Prostate gland (tissue), 2 donors: ENCODE measurements at regions not wholly inside any gene's neighbourhood (a gene's known extent, or its start where the extent isn't known, plus 50 kb on each side); places are given as distances from the start of the nearest gene placed in this dataset.

Experiments used
- POLR2A ChIP-seq: fragments of 450-650 bp; IDR thresholded peaks from one replicate; pipeline ENCODE4 v1.6.1; 2016; ENCODE audit warnings: antibody characterized with exemption, mild to moderate bottlenecking
- POLR2AphosphoS5 ChIP-seq: sonication (generic); formaldehyde crosslinking; IDR thresholded peaks from one replicate; pipeline ENCODE4 v1.6.1; 2017; ENCODE audit warnings: antibody characterized with exemption
- TF ChIP-seq, protein P1 (sequence below), 4 experiments: fragments of 200-600 bp in 2 of 4; fragments of 450-650 bp in 2 of 4; sonication (generic) in 2 of 4; IDR thresholded peaks; 1 replicate in 3 of 4; 2 replicates in 1 of 4; pipeline ENCODE4 v1.5.1; 2016 to 2019; ENCODE audit warnings: antibody characterized with exemption in 4 of 4, mild to moderate bottlenecking in 2 of 4, moderate library complexity in 2 of 4

- TF ChIP-seq, protein P1, sequence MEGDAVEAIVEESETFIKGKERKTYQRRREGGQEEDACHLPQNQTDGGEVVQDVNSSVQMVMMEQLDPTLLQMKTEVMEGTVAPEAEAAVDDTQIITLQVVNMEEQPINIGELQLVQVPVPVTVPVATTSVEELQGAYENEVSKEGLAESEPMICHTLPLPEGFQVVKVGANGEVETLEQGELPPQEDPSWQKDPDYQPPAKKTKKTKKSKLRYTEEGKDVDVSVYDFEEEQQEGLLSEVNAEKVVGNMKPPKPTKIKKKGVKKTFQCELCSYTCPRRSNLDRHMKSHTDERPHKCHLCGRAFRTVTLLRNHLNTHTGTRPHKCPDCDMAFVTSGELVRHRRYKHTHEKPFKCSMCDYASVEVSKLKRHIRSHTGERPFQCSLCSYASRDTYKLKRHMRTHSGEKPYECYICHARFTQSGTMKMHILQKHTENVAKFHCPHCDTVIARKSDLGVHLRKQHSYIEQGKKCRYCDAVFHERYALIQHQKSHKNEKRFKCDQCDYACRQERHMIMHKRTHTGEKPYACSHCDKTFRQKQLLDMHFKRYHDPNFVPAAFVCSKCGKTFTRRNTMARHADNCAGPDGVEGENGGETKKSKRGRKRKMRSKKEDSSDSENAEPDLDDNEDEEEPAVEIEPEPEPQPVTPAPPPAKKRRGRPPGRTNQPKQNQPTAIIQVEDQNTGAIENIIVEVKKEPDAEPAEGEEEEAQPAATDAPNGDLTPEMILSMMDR (IDR thresholded peaks at IDR 0.05) = no peak
- no peak for TF ChIP-seq POLR2A
- TF ChIP-seq POLR2AphosphoS5 = no peak
Measured at GRCh38 chr12:84805474-84805858, 107.1 kb downstream of the SLC6A15 start.
